BE2C (cell line): ENCODE measurements at regions not wholly inside any gene's neighbourhood (a gene's known extent, or its start where the extent isn't known, plus 50 kb on each side); places are given as distances from the start of the nearest gene placed in this dataset.

Experiments used
- DNase-seq: peaks from one replicate; pipeline ENCODE4 v3.0.0-alpha.2; 2020
- H3K27me3 ChIP-seq: fragments of 250-450 bp; sonication (Bioruptor Pico); 2 replicates; pipeline ENCODE4 v1.5.1; 2020; ENCODE audit warnings: mild to moderate bottlenecking
- H3K36me3 ChIP-seq: fragments of 250-450 bp; sonication (Bioruptor Pico); 2 replicates; pipeline ENCODE4 v1.5.1; 2020; ENCODE audit warnings: mild to moderate bottlenecking
- H3K4me1 ChIP-seq: fragments of 250-450 bp; sonication (Bioruptor Pico); 2 replicates; pipeline ENCODE4 v1.5.1; 2020
- H3K4me3 ChIP-seq: 2 replicates; pipeline ENCODE4 v1.5.1; 2011; ENCODE audit warnings: low read depth, low read length
- H3K9me3 ChIP-seq: fragments of 250-450 bp; sonication (Bioruptor Pico); 2 replicates; pipeline ENCODE4 v1.5.1; 2020
- TF ChIP-seq, protein P1 (sequence below): IDR thresholded peaks from 2 replicates; pipeline ENCODE4 v1.5.1; 2012; ENCODE audit warnings: mild to moderate bottlenecking, low read depth, low read length

GRCh38 chr5:6260846-6261245 is 117.5 kb downstream of the MED10 start:
- no peaks in the 10 kb centered on the region for H3K27me3 ChIP-seq
- TF ChIP-seq, protein P1, sequence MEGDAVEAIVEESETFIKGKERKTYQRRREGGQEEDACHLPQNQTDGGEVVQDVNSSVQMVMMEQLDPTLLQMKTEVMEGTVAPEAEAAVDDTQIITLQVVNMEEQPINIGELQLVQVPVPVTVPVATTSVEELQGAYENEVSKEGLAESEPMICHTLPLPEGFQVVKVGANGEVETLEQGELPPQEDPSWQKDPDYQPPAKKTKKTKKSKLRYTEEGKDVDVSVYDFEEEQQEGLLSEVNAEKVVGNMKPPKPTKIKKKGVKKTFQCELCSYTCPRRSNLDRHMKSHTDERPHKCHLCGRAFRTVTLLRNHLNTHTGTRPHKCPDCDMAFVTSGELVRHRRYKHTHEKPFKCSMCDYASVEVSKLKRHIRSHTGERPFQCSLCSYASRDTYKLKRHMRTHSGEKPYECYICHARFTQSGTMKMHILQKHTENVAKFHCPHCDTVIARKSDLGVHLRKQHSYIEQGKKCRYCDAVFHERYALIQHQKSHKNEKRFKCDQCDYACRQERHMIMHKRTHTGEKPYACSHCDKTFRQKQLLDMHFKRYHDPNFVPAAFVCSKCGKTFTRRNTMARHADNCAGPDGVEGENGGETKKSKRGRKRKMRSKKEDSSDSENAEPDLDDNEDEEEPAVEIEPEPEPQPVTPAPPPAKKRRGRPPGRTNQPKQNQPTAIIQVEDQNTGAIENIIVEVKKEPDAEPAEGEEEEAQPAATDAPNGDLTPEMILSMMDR: no peak
- DNase-seq: no peak
- no peaks in the 10 kb centered on the region for H3K9me3 ChIP-seq
- no peak overlapping the region for H3K4me3 ChIP-seq
- H3K4me1 ChIP-seq: no peaks in the 10 kb centered on the region
- no peaks in the 10 kb centered on the region for H3K36me3 ChIP-seq

DNA sequence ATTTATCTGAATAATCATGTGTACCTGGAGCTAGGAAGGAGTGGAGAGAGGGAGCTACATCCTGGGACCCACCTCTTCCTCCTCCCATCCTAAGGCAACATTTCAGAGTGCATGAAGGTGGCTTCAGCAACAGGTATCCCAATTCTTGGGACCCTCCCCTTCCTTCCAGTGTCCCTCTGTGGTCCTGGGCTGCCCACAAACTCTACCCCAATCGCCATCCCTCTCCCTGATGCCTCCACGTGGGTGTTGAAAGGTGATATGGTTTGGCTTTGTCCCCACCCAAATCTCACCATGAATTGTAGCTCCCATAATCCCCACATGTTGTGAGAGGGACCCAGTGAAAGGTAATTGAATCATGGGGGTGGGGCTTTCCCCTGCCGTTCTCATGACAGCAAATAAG is 121.4 kb downstream of the MED10 start:
- DNase-seq: no peak
- TF ChIP-seq, protein P1: no peak
- H3K4me3 ChIP-seq: no peak overlapping the region
- H3K4me1 ChIP-seq: no peaks in the 10 kb centered on the region
- no peaks in the 10 kb centered on the region for H3K27me3 ChIP-seq
- no peaks in the 10 kb centered on the region for H3K9me3 ChIP-seq
- no peaks in the 10 kb centered on the region for H3K36me3 ChIP-seq

DNA sequence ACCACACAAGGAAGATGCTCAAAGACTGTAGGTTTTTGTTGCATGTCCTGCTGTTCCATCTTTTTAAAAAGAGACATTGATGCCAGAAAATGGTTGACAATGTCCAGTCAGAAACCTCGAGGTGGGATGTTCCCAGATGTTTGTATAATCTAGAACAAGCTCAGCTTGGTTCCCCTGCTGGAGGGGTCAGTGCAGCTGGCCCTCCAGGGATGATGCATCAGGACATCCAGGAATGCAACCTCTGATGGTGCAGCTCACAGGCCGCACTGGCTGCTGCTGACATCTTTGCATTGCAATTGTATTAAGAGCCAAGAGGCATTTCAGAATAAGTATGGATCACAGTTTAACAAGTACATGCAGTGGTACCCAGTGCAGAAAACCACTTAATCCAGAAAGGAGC is 122.4 kb downstream of the MED10 start:
- H3K4me1 ChIP-seq: no peaks in the 10 kb centered on the region
- H3K36me3 ChIP-seq: no peaks in the 10 kb centered on the region
- no peaks in the 10 kb centered on the region for H3K27me3 ChIP-seq
- no peak for DNase-seq
- no peak overlapping the region for H3K4me3 ChIP-seq
- H3K9me3 ChIP-seq: no peaks in the 10 kb centered on the region
- TF ChIP-seq, protein P1: no peak

GRCh38 chr5:6253846-6254245 is 124.5 kb downstream of the MED10 start:
- H3K36me3 ChIP-seq: no peaks in the 10 kb centered on the region
- no peaks in the 10 kb centered on the region for H3K4me1 ChIP-seq
- no peaks in the 10 kb centered on the region for H3K27me3 ChIP-seq
- H3K9me3 ChIP-seq: no peaks in the 10 kb centered on the region
- H3K4me3 ChIP-seq: no peak overlapping the region
- DNase-seq: no peak
- TF ChIP-seq, protein P1: no peak

DNA sequence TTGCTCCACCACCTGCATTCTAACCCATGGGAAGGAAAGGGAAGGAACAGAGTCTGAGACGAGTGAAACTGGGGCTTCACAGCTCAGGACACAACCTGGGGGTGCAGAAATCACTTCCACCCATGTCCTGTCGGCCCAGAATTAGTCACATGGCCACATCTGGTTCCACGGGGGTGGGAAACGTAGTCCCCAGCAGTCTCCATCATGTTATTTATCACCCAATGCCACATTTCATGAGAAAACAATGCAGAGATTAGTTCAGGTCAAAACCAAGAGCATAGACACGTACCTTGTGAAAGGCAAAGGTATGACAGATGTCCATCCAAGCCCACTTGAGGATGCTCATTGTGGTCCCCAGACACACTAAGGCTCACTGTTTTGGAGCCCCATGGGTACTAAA is 125.1 kb downstream of the MED10 start:
- no peaks in the 10 kb centered on the region for H3K36me3 ChIP-seq
- H3K27me3 ChIP-seq: no peaks in the 10 kb centered on the region
- no peaks in the 10 kb centered on the region for H3K9me3 ChIP-seq
- TF ChIP-seq, protein P1: no peak
- no peak overlapping the region for H3K4me3 ChIP-seq
- DNase-seq: no peak
- H3K4me1 ChIP-seq: no peaks in the 10 kb centered on the region

GRCh38 chr5:6252581-6252980 is 125.8 kb downstream of the MED10 start:
- H3K36me3 ChIP-seq: no peaks in the 10 kb centered on the region
- H3K9me3 ChIP-seq: no peaks in the 10 kb centered on the region
- DNase-seq: no peak
- no peaks in the 10 kb centered on the region for H3K4me1 ChIP-seq
- H3K27me3 ChIP-seq: no peaks in the 10 kb centered on the region
- H3K4me3 ChIP-seq: no peak overlapping the region
- TF ChIP-seq, protein P1: no peak
